Mesendoderm (in vitro differentiated cells): ENCODE measurements at regions not wholly inside any gene's neighbourhood (a gene's known extent, or its start where the extent isn't known, plus 50 kb on each side); places are given as distances from the start of the nearest gene placed in this dataset.

Experiments
- DNase-seq: peaks from one replicate; pipeline ENCODE4 v3.0.0; 2013
- H2AK5ac ChIP-seq: 2 replicates; pipeline ENCODE4 v1.6.1; 2013; ENCODE audit warnings: low read length, inconsistent platforms
- H2BK120ac ChIP-seq: 2 replicates; pipeline ENCODE4 v1.6.1; 2013; ENCODE audit warnings: low read depth, mild to moderate bottlenecking, low read length, moderate library complexity, mixed read lengths
- H2BK15ac ChIP-seq: replicated peaks from 2 replicates; pipeline ENCODE4 v1.6.1; 2013; ENCODE audit warnings: low read depth, mild to moderate bottlenecking, moderate library complexity
- H2BK5ac ChIP-seq: 2 replicates; pipeline ENCODE4 v1.6.1; 2013; ENCODE audit warnings: low read length, inconsistent platforms
- H3K18ac ChIP-seq: 2 replicates; pipeline ENCODE4 v1.6.1; 2013; ENCODE audit warnings: mild to moderate bottlenecking, low read length, mixed read lengths
- H3K23ac ChIP-seq: one replicate; pipeline ENCODE4 v1.6.1; 2013; ENCODE audit warnings: low read length
- H3K27ac ChIP-seq: 2 replicates; pipeline ENCODE4 v1.5.1; 2013; ENCODE audit warnings: low read depth, mild to moderate bottlenecking, inconsistent platforms, low read length, moderate library complexity
- H3K27me3 ChIP-seq: 2 replicates; pipeline ENCODE4 v1.6.1; 2013; ENCODE audit warnings: low read length, control low read depth, mild to moderate bottlenecking, inconsistent platforms; ENCODE audit not compliant: insufficient read depth, poor library complexity
- H3K36me3 ChIP-seq: 2 replicates; pipeline ENCODE4 v1.6.1; 2013; ENCODE audit warnings: low read length, inconsistent platforms; ENCODE audit not compliant: control insufficient read depth, insufficient read depth
- H3K4ac ChIP-seq: one replicate; pipeline ENCODE4 v1.6.1; 2013; ENCODE audit warnings: low read depth, mild to moderate bottlenecking, low read length, moderate library complexity
- H3K4me1 ChIP-seq: 2 replicates; pipeline ENCODE4 v1.6.1; 2013; ENCODE audit warnings: low read depth, low read length, inconsistent platforms; ENCODE audit not compliant: control insufficient read depth
- H3K4me2 ChIP-seq: 2 replicates; pipeline ENCODE4 v1.6.1; 2013; ENCODE audit warnings: low read length
- H3K4me3 ChIP-seq: 2 replicates; pipeline ENCODE4 v1.5.1; 2013; ENCODE audit warnings: mild to moderate bottlenecking, low read length
- H3K56ac ChIP-seq: one replicate; pipeline ENCODE4 v1.6.1; 2013; ENCODE audit warnings: low read length
- H3K79me1 ChIP-seq: 2 replicates; pipeline ENCODE4 v1.6.1; 2013; ENCODE audit warnings: low read length, inconsistent platforms
- H3K79me2 ChIP-seq: 2 replicates; pipeline ENCODE4 v1.6.1; 2013; ENCODE audit warnings: mild to moderate bottlenecking, low read length; ENCODE audit not compliant: control insufficient read depth, insufficient read depth
- H3K9ac ChIP-seq: 2 replicates; pipeline ENCODE4 v1.6.1; 2013; ENCODE audit warnings: low read length, inconsistent platforms
- H4K5ac ChIP-seq: one replicate; pipeline ENCODE4 v1.6.1; 2013; ENCODE audit warnings: low read length
- H4K8ac ChIP-seq: one replicate; pipeline ENCODE4 v1.6.1; 2013; ENCODE audit warnings: low read depth, mild to moderate bottlenecking, control low read depth, low read length, moderate library complexity
- WGBS: extraction: QIAGEN DNeasy Blood & Tissue Kit; methylation state at CpG from one replicate; pipeline ENCODE4 v1.1.7; 2013; ENCODE audit warnings: low lambda C conversion rate, missing lambda C conversion rate; ENCODE audit not compliant: insufficient coverage; ENCODE audit errors: extremely low coverage; 5-methylcytosine and 5-hydroxymethylcytosine counted together

DNA sequence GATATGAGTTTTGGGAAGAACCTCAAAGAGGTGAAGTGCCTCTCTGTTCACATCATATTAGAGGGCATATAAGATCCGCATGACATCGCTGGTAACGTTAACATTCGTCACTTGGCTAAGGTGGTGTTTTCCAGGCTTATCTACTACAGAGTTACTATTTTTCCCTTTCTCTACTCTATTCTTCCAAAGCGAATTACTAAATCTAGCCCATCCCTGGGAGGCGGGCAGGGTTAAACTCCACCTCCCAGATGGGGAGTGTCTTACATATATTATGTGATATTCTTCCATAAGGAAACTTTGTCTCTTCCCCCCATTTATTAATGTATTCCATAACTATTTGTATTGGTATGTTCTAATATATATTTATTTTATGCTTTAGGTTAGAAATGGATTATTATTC is 293.9 kb downstream of the CYRIA start:
- no peak overlapping the region for H3K4me2 ChIP-seq
- no peaks in the 10 kb centered on the region for H3K79me2 ChIP-seq
- no CpG with 5 or more reads among the region's 6 CpGs for WGBS
- H2AK5ac ChIP-seq = no peak overlapping the region
- no peak overlapping the region for H3K4me3 ChIP-seq
- no peaks in the 10 kb centered on the region for H3K4me1 ChIP-seq
- H3K79me1 ChIP-seq = no peaks in the 10 kb centered on the region
- H2BK15ac ChIP-seq = no peak overlapping the region
- H3K9ac ChIP-seq = no peak overlapping the region
- H3K27ac ChIP-seq = no peak overlapping the region
- no peak overlapping the region for H4K5ac ChIP-seq
- no peaks in the 10 kb centered on the region for H3K36me3 ChIP-seq
- no peak overlapping the region for H2BK5ac ChIP-seq
- no peak overlapping the region for H3K4ac ChIP-seq
- H3K18ac ChIP-seq = no peak overlapping the region
- DNase-seq = no peak
- H3K27me3 ChIP-seq = no peaks in the 10 kb centered on the region
- no peak overlapping the region for H4K8ac ChIP-seq
- no peak overlapping the region for H3K56ac ChIP-seq
- no peak overlapping the region for H3K23ac ChIP-seq
- no peak overlapping the region for H2BK120ac ChIP-seq

DNA sequence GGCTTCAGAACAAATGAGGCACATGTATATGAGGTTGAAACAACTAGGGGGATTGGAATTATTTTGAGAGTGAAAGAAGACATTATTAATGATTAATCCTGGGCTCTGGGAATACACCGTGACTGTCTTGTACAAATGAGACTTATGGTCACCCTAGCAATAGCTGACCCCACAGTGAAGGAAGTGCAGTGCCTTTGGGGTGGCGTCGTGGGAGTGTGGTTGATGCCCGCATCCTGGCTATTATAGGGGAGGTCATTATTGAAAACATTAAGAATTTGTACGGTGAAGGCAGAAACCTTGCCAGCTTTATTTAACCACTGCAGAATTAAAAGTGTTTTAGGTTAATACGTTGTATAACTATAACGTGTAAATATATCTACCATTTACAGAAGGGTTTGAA is 296.7 kb downstream of the CYRIA start:
- DNase-seq = no peak
- H3K27ac ChIP-seq = no peak overlapping the region
- H4K5ac ChIP-seq = no peak overlapping the region
- H3K79me1 ChIP-seq = no peaks in the 10 kb centered on the region
- no peak overlapping the region for H2AK5ac ChIP-seq
- H3K56ac ChIP-seq = no peak overlapping the region
- WGBS = no CpG with 5 or more reads among the region's 7 CpGs
- no peak overlapping the region for H4K8ac ChIP-seq
- no peak overlapping the region for H3K23ac ChIP-seq
- no peak overlapping the region for H2BK15ac ChIP-seq
- no peaks in the 10 kb centered on the region for H3K36me3 ChIP-seq
- H3K4me2 ChIP-seq = no peak overlapping the region
- no peak overlapping the region for H3K4ac ChIP-seq
- H2BK120ac ChIP-seq = no peak overlapping the region
- no peak overlapping the region for H3K18ac ChIP-seq
- H3K79me2 ChIP-seq = no peaks in the 10 kb centered on the region
- H3K4me3 ChIP-seq = no peak overlapping the region
- H2BK5ac ChIP-seq = no peak overlapping the region
- no peaks in the 10 kb centered on the region for H3K4me1 ChIP-seq
- no peaks in the 10 kb centered on the region for H3K27me3 ChIP-seq
- no peak overlapping the region for H3K9ac ChIP-seq

DNA sequence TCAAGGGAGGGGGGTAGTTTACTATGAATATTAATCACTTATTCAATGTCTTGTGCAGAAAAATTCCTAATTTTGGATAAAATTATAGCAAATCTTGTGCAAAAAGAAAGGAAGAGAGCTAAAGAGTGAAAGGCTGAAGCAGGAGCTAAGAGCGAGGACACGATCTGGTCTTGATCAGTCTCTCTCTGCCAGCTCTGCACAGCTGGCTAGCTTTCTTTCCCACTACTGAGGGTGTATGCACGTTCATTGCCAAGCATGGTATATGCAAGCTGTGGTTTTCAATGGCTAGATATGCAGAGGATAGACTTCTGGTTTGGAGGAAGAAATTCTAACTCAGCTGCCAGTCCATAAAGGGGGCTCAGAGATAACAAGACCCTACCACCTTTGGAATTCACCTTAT is 297.3 kb downstream of the CYRIA start:
- no peak overlapping the region for H3K23ac ChIP-seq
- H2BK5ac ChIP-seq = no peak overlapping the region
- H3K36me3 ChIP-seq = no peaks in the 10 kb centered on the region
- H2BK120ac ChIP-seq = no peak overlapping the region
- no peak overlapping the region for H3K27ac ChIP-seq
- no peak overlapping the region for H3K9ac ChIP-seq
- no peaks in the 10 kb centered on the region for H3K79me1 ChIP-seq
- no peak overlapping the region for H3K18ac ChIP-seq
- no peak overlapping the region for H3K4me2 ChIP-seq
- H2BK15ac ChIP-seq = no peak overlapping the region
- H3K79me2 ChIP-seq = no peaks in the 10 kb centered on the region
- H4K5ac ChIP-seq = no peak overlapping the region
- DNase-seq = no peak
- H2AK5ac ChIP-seq = no peak overlapping the region
- WGBS = no CpG with 5 or more reads among the region's 3 CpGs
- H3K4me3 ChIP-seq = no peak overlapping the region
- no peaks in the 10 kb centered on the region for H3K27me3 ChIP-seq
- H3K56ac ChIP-seq = no peak overlapping the region
- no peaks in the 10 kb centered on the region for H3K4me1 ChIP-seq
- no peak overlapping the region for H3K4ac ChIP-seq
- H4K8ac ChIP-seq = no peak overlapping the region

DNA sequence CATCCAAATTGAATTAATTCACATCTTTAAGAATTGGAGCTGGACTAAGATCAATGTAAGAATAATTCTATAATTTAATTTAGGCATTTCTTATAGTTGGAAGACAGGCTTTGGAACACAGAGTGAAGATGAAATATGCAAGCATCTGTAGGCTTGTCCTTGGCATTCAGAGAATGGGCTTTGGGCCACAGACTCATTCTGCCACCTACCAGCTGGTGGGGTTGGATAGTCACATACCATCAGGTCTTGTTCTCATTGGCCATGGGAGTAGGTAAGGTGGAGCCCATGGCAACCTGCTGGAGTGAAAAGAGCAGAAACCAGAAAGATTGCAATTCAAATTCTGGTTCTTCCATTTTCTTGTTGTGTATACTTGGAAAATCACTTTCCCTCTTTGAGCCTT is 300.3 kb downstream of the CYRIA start:
- H3K56ac ChIP-seq = no peak overlapping the region
- H3K79me1 ChIP-seq = no peaks in the 10 kb centered on the region
- H2BK15ac ChIP-seq = no peak overlapping the region
- no peak overlapping the region for H3K4me2 ChIP-seq
- no peaks in the 10 kb centered on the region for H3K79me2 ChIP-seq
- no peak overlapping the region for H4K5ac ChIP-seq
- H3K4me1 ChIP-seq = no peaks in the 10 kb centered on the region
- H4K8ac ChIP-seq = no peak overlapping the region
- H3K9ac ChIP-seq = no peak overlapping the region
- no peaks in the 10 kb centered on the region for H3K36me3 ChIP-seq
- no peak overlapping the region for H3K4ac ChIP-seq
- no peak overlapping the region for H2BK120ac ChIP-seq
- H3K27me3 ChIP-seq = no peaks in the 10 kb centered on the region
- no peak overlapping the region for H3K23ac ChIP-seq
- peak; percentile 8 for DNase-seq
- H3K27ac ChIP-seq = no peak overlapping the region
- H2AK5ac ChIP-seq = no peak overlapping the region
- no peak overlapping the region for H2BK5ac ChIP-seq
- no peak overlapping the region for H3K18ac ChIP-seq
- no peak overlapping the region for H3K4me3 ChIP-seq

DNA sequence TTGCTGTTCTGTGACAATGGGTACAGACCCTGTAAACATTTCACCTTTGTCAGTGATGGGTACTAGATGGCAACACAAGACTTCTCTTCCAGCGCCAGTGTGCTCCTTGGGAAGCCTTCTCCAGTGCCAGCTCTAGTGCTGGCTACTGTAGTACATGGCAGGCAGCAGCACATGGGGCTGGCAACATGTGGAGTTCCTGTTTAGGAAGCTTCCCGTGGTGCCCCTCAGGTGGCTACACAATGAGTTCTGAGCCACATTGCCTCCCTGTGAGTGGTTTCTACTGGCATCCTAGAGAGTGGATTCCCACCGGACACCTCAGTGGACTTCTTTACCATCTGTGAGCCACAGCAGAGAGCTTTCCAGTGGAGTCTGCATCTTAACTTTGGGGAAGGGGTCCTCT is 302.1 kb downstream of the CYRIA start:
- Histone ChIP-seq H3K27ac (no peak overlapping the region), H3K4me3 (no peak overlapping the region), H3K4me2 (no peak overlapping the region), H4K5ac (no peak overlapping the region), H3K9ac (no peak overlapping the region), H2AK5ac (no peak overlapping the region), H3K79me1 (no peaks in the 10 kb centered on the region), H3K79me2 (no peaks in the 10 kb centered on the region), H3K27me3 (no peaks in the 10 kb centered on the region), H3K18ac (no peak overlapping the region), H3K56ac (no peak overlapping the region), H3K23ac (no peak overlapping the region), H2BK15ac (no peak overlapping the region), H4K8ac (no peak overlapping the region), H3K4me1 (no peaks in the 10 kb centered on the region), H2BK120ac (no peak overlapping the region), H3K36me3 (no peaks in the 10 kb centered on the region), H2BK5ac (no peak overlapping the region), H3K4ac (no peak overlapping the region)
- no peak for DNase-seq
- WGBS = no CpG with 5 or more reads among the region's 3 CpGs

DNA sequence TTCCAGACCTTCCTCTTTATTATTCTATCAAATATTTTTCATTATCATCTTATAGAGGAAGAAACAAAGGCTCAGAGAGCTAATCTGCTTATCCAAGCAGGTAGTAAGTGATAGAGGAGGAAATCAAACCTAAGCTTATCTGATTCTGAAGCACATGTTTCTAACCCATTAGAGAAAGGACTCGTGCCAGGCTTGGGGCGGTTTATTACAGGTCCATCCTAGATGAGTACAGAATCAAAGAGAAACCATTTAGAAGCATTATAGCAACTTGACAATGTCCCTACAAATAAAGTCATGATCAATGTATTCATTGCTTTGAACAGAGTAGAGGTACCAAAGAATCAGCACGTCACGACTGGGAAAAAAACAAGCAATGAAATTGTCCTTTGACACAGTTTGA is 303.0 kb downstream of the CYRIA start:
- H3K4me3 ChIP-seq = no peak overlapping the region
- H3K79me2 ChIP-seq = no peaks in the 10 kb centered on the region
- no peak for DNase-seq
- H3K27ac ChIP-seq = no peak overlapping the region
- no peak overlapping the region for H4K8ac ChIP-seq
- H3K9ac ChIP-seq = no peak overlapping the region
- no peaks in the 10 kb centered on the region for H3K4me1 ChIP-seq
- no peaks in the 10 kb centered on the region for H3K79me1 ChIP-seq
- H3K18ac ChIP-seq = no peak overlapping the region
- H2BK5ac ChIP-seq = no peak overlapping the region
- H4K5ac ChIP-seq = no peak overlapping the region
- H3K27me3 ChIP-seq = no peaks in the 10 kb centered on the region
- H3K23ac ChIP-seq = no peak overlapping the region
- no peak overlapping the region for H3K4ac ChIP-seq
- no CpG with 5 or more reads among the region's 4 CpGs for WGBS
- no peak overlapping the region for H3K4me2 ChIP-seq
- H2BK15ac ChIP-seq = no peak overlapping the region
- H2BK120ac ChIP-seq = no peak overlapping the region
- H3K56ac ChIP-seq = no peak overlapping the region
- H3K36me3 ChIP-seq = no peaks in the 10 kb centered on the region
- no peak overlapping the region for H2AK5ac ChIP-seq
